SK-N-SH treated with all-trans-retinoic acid at 6 μM for 48 hours (cell line): ENCODE measurements at regions not wholly inside any gene's neighbourhood (a gene's known extent, or its start where the extent isn't known, plus 50 kb on each side); places are given as distances from the start of the nearest gene placed in this dataset.

ENCODE experiments used
- GLIS3 ChIP-seq: fragments of 250-450 bp; sonication (Bioruptor Pico); IDR thresholded peaks from 2 replicates; pipeline ENCODE4 v1.5.0; 2020; ENCODE audit warnings: mild to moderate bottlenecking, moderate library complexity
- ISL1 ChIP-seq: fragments of 250-450 bp; sonication (Bioruptor Pico); IDR thresholded peaks from 2 replicates; pipeline ENCODE4 v2.1.2; 2022; ENCODE audit warnings: mild to moderate bottlenecking, moderate library complexity
- ZNF565 ChIP-seq: fragments of 450-650 bp; formaldehyde crosslinking; conservative IDR thresholded peaks from 2 replicates; pipeline ENCODE4 v1.5.0; 2020; ENCODE audit warnings: low read depth, mild to moderate bottlenecking, moderate library complexity

DNA sequence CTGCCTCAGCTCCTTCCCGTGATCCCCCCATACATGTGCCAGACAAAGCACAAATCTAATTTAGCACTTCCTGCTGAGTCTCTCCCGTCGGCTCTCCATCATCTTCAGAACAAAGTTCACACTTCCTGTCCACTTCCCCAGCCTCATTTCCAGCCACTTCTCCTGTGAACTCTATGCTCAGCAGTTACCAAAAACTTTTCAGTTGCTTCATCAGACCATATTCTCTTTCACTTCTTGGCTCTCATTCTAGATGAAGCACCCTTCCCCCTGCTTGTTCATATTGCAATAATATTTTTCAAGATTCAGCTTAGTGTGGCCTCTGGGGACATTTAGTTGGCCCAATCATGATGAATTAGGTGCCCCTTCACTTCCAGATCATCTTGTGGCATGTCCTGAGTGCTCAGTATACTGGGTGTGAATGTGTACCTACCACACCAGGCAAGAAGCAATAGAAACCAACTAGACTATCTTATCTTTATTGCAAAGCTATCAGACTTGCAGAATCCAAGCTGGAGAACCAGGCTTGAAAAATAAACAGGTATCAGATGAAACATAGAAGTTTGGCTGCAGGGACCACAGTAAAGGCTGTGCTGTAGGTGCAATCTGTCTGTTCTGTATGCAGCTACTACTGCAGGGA is 115.8 kb downstream of the NXPE2 start:
- TF ChIP-seq ZNF565 = no peak
- TF ChIP-seq ISL1 (CRISPR knock-in tag) = no peak
- no peak for TF ChIP-seq GLIS3 (CRISPR knock-in tag)
